SW 1271 (cell line): ENCODE measurements at regions not wholly inside any gene's neighbourhood (a gene's known extent, or its start where the extent isn't known, plus 50 kb on each side); places are given as distances from the start of the nearest gene placed in this dataset.

ENCODE experiments used
- DNase-seq, 2 experiments: peaks; one replicate each; lab custom pipeline; 2025; lab: John Stamatoyannopoulos, UW

DNA sequence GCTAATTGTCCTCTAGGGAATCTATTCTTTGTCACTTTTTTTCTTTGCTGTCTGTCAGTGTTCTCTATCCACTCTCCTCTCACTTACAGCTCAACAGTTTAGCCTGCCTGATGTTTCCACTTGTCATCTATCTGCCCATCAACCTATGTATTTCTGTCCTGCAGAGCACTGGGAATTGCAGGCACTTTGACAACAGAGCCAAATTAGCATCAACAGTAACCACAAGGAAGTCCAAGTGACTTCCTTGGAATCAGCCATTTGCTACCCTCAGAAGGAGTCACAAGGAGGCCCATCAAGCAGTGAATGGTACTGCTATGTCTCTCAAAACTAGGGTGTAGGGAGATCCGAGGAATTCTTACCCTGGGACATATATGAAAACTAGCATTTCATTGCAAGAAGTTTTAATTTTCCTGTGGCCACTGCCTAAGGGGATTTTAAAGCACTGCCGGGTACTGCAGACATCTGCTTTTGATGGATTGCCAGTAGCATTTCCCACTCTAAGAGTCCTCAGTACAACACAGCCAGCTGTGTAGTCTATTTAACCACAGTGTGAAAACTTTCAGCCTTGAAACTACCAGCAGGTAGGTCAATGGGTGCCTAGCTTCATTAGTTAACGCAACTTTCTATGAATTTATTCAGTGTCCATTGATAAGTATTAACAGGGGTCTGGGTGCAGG lies 898.8 kb downstream of the NTRK3 start:
- DNase-seq: no peak

- DNase-seq: no peak
Observed at GRCh38 chr15:87355946-87356345, 900.6 kb downstream of the NTRK3 start.

GRCh38 chr15:87354661-87355410 lies 901.7 kb downstream of the NTRK3 start:
- DNase-seq: peak in 1 of 2 experiments; percentile 41

DNA sequence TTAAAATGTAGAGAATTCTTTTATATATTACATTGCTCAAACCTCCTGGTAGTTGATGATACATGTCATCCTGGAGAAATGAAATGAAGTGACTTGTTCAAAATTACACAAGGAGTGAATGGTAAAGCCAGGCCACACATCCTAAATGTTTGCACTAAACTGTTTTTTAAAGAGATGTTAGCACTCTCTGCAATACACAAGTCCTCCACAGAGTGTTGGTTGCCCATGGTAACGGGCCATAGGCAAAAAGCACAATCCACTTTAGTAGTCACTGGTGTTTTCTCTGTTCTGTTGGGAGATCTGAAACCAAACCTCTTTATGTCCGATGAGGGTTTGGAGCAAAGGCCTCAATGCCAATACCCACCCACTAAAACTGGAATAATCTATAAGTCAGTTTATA lies 907.4 kb downstream of the NTRK3 start:
- DNase-seq: no peak

GRCh38 chr15:87348746-87349145 lies 907.8 kb downstream of the NTRK3 start:
- DNase-seq: peak in 1 of 2 experiments; percentile 15

DNA sequence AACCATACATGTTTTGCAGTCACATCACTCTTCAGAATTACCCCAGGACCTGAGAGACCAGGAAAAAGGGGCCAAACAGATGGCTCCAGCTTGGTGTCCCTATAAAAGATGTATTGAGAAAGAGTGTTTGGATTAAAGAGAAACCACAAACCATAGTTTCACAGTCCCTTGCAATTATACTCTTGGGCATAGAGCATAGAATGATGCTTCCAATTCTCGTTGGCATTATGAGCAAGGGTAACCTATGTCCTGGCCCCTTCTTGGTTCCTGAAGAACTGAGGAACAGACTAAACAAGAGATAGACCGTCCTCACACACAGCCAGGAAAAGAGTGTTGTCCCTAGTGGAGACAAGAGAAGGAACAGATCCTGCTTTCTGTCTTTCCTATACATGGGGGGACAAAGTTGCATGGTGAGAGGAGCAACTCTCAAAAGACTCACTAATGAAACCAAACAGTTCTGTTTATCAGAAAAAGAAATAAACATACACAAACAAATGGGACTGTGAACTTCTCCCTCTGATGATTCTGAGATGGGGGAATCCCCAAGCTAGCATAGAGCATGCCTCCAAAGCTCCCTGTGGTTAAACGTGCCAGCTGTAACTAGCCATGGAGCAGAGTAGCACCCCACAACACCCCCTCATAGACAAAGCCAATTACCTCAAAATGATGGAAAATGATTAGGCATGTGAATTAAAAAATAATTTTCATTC lies 908.6 kb downstream of the NTRK3 start:
- DNase-seq: no peak

- DNase-seq: no peak
Observed at GRCh38 chr15:87345961-87346360, 910.6 kb downstream of the NTRK3 start.

GRCh38 chr15:87343966-87344365 lies 912.6 kb downstream of the NTRK3 start:
- no peak for DNase-seq

GRCh38 chr15:87340370-87340769 lies 916.2 kb downstream of the NTRK3 start:
- no peak for DNase-seq

DNA sequence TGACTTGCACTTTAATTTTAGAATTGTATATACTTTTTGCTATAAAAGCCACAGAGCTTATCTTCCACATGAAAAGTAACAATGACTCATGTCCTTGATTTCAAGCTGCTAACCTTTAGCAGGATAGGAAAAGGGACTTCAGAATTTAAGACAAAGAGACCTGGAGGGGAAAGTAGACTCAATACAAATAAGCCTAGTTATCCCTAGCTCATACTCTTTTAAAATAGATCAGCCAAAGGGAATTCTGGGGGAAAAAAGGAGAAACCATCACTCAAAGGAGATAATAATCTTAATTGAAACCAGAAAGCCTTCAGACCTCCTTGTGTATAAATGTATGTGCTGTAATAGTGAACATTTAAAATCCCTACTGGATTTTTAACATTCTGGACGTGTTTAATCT lies 930.3 kb downstream of the NTRK3 start:
- DNase-seq: no peak

DNA sequence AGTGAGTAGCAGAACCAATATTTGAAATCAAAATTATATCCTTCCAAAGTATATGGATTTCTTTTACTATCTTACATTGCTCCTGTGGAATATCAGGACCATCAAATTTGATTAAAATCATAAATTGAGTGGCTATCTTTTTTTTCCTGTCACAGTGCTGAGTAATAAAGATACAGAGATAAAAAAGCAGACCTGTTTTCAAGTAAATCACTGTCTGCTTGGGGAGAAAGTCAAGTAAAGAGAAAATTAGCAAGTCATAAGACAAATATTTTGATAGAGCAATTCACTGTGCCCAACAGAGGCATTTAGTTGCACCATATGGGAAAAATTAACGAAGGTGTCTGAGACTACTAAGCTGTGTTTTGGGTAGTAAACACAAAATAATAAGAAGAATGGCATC lies 933.7 kb downstream of the NTRK3 start:
- DNase-seq: no peak

- DNase-seq: no peak
Observed at GRCh38 chr15:87322265-87322664, 934.3 kb downstream of the NTRK3 start.

- DNase-seq: no peak
Observed at GRCh38 chr15:87317900-87318299, 938.6 kb downstream of the NTRK3 start.

DNA sequence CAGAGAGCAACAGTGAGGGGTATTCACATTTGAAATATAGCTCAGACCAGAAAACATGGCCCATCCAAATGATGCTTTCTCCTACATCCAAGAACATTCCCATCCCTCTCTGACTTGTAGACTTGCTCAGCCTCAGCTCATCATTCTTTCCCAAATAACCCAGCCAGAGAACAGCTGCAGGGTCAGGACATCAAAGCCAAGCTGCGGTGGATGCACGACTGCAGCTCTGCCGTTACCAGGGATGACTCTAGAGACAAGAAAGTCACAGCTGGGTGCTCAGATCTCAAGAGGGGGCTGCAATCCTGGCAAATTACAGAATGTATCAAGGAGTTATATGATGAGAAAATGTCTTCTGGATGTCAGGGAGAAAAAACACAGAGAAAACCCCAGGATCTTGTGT lies 944.3 kb downstream of the NTRK3 start:
- DNase-seq: no peak

DNA sequence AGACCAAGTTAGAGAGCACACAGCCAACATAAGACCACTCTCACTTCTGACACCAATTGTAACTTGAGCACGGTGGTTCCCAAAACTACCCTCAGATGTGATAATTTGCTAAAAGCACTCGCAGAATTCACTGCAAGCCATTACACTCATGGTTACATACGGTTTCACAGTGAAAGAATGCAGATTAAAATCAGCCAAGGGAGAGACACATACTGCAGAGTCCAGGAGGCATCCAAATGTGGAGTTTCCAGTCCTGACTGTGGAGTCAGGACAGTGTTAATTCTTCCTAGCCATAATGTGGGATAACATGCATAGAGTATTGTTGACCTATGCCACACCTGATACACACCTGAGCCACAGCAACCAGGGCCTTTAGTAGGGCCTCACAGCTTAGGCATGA lies 956.4 kb downstream of the NTRK3 start:
- DNase-seq: no peak

- DNase-seq: no peak
Observed at GRCh38 chr15:87294854-87295253, 961.7 kb downstream of the NTRK3 start.

DNA sequence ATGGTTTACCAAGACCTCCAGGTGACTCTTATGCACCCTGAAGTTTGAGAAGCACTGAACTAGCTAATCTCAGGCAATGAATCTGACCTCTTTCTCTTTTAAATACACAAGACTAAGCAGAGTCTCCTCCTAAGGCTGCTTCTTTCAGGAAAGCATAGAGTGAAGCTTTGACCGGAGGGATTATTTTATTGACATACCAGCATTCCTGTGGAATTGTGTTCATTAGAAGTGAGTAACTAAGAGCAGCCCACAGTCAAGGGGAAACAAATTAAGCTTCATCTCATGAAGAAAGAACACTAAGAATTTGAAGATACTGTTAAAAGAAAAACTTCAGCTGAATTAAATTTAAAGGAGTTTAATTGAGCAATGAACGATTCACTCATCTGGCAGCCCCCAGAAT lies 963.5 kb downstream of the NTRK3 start:
- no peak for DNase-seq

- DNase-seq: peak in 1 of 2 experiments; percentile 55
Observed at GRCh38 chr15:87287156-87287555, 969.4 kb downstream of the NTRK3 start.

DNA sequence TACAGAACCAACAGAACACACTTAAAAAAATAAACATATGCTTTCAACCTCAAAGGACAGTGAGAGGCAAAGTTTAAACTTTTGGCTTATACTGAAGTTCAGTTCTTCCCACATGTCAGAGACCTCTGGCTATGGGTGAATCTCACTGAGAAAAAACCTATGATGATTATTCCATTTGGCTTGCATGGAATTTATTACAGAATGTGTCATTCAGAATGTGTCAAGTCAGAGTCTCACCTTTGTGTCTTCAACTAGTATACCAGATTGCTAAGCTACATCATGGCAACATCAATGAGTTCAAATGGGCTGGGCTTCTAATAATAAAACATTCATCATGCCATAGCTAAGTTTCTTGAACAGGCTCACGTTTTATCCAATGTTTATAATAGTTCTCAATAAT lies 987.0 kb downstream of the NTRK3 start:
- DNase-seq: no peak

- no peak for DNase-seq
Observed at GRCh38 chr15:87268675-87269074, 987.9 kb downstream of the NTRK3 start.

- DNase-seq: peak in 1 of 2 experiments; percentile 41
Observed at GRCh38 chr15:87267798-87268197, 988.7 kb downstream of the NTRK3 start.

DNA sequence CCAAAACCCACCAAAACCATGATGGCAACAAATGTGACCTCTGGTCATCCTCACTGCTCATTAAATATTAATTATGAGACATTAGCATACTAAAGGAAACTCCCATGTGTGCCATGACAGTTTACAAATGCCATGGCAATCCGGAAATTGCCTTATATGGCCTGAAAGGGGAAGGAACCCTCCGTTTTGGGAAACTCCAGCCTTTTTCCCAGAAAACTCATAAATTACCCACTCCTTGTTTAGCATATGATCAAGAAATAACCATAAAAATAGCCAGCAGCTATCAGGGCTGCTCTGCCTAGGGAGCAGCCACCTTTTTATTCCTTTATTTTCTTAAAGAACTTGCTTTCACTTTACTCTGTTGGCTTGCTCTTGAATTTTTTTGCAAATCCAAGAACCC lies 992.7 kb downstream of the NTRK3 start:
- no peak for DNase-seq

GRCh38 chr15:87263296-87263695 lies 993.2 kb downstream of the NTRK3 start:
- no peak for DNase-seq
